ENCODE measurements at regions not wholly inside any gene's neighbourhood (a gene's known extent, or its start where the extent isn't known, plus 50 kb on each side); places are given as distances from the start of the nearest gene placed in this dataset.

- CTCF ChIA-PET = no interaction called here
- Histone ChIP-seq H3K4me3 (ENCODE audit: low read depth, low read length) (no peak overlapping the region), H3K36me3 (ENCODE audit: control insufficient read depth, insufficient read depth, low read length) (no peaks in the 10 kb centered on the region), H3K27me3 (ENCODE audit: control insufficient read depth, insufficient read depth, low read length) (peaks cover 27% of the 10 kb centered on the region)
- TF ChIP-seq, protein P1, sequence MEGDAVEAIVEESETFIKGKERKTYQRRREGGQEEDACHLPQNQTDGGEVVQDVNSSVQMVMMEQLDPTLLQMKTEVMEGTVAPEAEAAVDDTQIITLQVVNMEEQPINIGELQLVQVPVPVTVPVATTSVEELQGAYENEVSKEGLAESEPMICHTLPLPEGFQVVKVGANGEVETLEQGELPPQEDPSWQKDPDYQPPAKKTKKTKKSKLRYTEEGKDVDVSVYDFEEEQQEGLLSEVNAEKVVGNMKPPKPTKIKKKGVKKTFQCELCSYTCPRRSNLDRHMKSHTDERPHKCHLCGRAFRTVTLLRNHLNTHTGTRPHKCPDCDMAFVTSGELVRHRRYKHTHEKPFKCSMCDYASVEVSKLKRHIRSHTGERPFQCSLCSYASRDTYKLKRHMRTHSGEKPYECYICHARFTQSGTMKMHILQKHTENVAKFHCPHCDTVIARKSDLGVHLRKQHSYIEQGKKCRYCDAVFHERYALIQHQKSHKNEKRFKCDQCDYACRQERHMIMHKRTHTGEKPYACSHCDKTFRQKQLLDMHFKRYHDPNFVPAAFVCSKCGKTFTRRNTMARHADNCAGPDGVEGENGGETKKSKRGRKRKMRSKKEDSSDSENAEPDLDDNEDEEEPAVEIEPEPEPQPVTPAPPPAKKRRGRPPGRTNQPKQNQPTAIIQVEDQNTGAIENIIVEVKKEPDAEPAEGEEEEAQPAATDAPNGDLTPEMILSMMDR (IDR thresholded peaks at IDR 0.05; ENCODE audit: insufficient read depth, low read depth, low read length) = no peak
- POLR2A ChIA-PET = no interaction called here
- no peak for DNase-seq (ENCODE audit: low read depth)
These were observed 75.5 kb upstream of the UNC5A start for GRCh38 chr5:176734756-176735342.

DNA sequence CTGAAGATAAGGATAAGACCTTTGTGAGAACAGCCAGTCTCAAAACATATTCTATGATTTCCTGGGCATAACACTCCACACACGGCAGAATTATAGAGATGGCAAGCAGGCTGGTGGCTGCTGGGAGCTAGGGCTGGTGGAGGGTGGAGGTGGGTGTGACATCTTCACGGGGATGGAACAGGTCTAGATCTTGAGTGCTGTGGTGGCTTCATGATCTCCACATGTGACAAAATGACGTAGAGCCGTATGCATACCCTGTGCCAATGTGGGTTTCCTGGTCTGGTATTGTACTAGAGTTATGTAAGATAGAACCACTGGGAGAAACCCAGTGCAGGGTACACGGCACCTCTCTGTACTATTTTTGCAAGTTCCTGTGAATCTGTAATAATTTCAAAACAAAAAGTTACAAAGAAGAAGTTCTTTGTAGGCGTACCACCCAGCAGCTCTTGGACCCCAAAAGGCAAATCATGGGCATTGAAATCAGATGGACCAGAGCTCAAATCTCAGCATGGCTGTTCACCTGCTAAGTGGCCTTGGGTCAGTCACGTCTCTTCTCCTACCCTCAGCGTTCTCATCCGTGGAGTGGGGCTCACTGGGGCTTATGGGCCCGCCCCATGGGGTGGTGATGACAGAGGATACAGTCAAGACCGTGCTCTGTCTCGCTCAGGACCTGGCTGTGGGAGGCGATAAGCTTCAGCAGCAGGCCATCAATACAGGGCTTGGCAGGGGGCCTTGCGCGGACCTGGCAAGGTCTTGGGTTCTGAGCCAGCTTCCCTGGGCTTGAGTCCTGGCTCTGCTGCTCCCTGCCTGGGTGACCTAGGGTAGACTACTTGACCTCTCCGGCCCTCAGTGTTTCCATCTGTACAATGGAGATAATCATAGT is 74.7 kb upstream of the UNC5A start:
- H3K36me3 ChIP-seq (ENCODE audit: control insufficient read depth, insufficient read depth, low read length) = no peaks in the 10 kb centered on the region
- TF ChIP-seq, protein P1 (IDR thresholded peaks at IDR 0.05; ENCODE audit: insufficient read depth, low read depth, low read length) = no peak
- DNase-seq (ENCODE audit: low read depth) = no peak
- ChIA-PET POLR2A (no interaction called here), CTCF (no interaction called here)
- peaks cover 27% of the 10 kb centered on the region for H3K27me3 ChIP-seq (ENCODE audit: control insufficient read depth, insufficient read depth, low read length)
- H3K4me3 ChIP-seq (ENCODE audit: low read depth, low read length) = no peak overlapping the region

DNA sequence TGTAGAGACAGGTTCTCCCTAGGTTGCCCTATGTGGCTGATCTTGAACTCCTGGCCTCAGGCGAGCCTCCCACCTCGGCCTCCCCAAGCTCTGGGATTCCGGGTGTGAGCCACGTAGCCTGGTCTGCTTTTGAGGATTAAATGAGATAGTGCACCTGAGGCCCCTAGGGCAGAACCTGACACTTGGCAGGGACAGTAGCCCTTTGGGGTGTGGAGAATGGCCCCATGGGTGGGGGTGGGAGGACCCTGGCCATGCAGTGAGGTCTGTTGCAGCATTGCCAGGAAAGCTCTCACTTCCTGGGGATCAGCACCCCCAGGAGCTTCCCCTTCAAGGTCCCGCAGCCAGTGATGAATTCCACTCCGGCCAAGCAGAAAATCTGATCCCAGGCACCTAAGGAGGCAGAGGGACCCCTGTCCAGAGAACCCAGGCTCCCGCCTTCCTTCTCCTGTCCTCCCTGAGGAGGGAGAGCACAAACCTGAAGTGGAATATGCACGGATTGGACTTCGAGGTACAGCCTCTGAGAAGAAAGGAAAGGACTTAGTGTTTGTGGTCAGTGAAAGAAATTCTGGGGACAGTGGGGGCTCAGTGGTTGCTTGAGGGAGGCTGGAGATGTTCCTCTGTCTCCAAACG is 73.9 kb upstream of the UNC5A start:
- CTCF ChIA-PET = no interaction called here
- no peak for DNase-seq (ENCODE audit: low read depth)

GRCh38 chr5:176736931-176737745 is 73.2 kb upstream of the UNC5A start:
- Histone ChIP-seq H3K36me3 (ENCODE audit: control insufficient read depth, insufficient read depth, low read length) (no peaks in the 10 kb centered on the region), H3K4me3 (ENCODE audit: low read depth, low read length) (no peak overlapping the region), H3K27me3 (ENCODE audit: control insufficient read depth, insufficient read depth, low read length) (peaks cover 34% of the 10 kb centered on the region)
- POLR2A ChIA-PET = no interaction called here
- no peak for DNase-seq (ENCODE audit: low read depth)
- CTCF ChIA-PET = no interaction called here
- TF ChIP-seq, protein P1 (IDR thresholded peaks at IDR 0.05; ENCODE audit: insufficient read depth, low read depth, low read length) = no peak

More for the DNA sequence above, 73.9 kb upstream of the UNC5A start:
- TF ChIP-seq, protein P1 (IDR thresholded peaks at IDR 0.05; ENCODE audit: insufficient read depth, low read depth, low read length) = no peak
- POLR2A ChIA-PET = no interaction called here
- Histone ChIP-seq H3K36me3 (ENCODE audit: control insufficient read depth, insufficient read depth, low read length) (no peaks in the 10 kb centered on the region), H3K27me3 (ENCODE audit: control insufficient read depth, insufficient read depth, low read length) (peaks cover 29% of the 10 kb centered on the region), H3K4me3 (ENCODE audit: low read depth, low read length) (no peak overlapping the region)

Measured in BJ (cell line).